D721Med (cell line): ENCODE measurements at regions not wholly inside any gene's neighbourhood (a gene's known extent, or its start where the extent isn't known, plus 50 kb on each side); places are given as distances from the start of the nearest gene placed in this dataset.

ENCODE experiments used
- DNase-seq: peaks from one replicate; pipeline ENCODE4 v3.0.0; 2011; ENCODE audit warnings: low spot score; ENCODE audit not compliant: insufficient read length
- FAIRE-seq: peaks from 2 replicates; lab custom pipeline; 2011; peaks lifted over from hg19 to GRCh38; lab: Jason Lieb, UNC
- CTCF ChIP-seq: IDR thresholded peaks from 2 replicates; pipeline ENCODE4 v1.5.1; 2012; ENCODE audit warnings: mild to moderate bottlenecking, control low read depth; ENCODE audit not compliant: insufficient read depth; ENCODE audit errors: missing control alignments

GRCh38 chr16:50497592-50497991 is 50.6 kb upstream of the NKD1 start:
- no peak for FAIRE-seq
- no peak for TF ChIP-seq CTCF
- no peak for DNase-seq

GRCh38 chr16:50496990-50497389 is 51.2 kb upstream of the NKD1 start:
- FAIRE-seq = no peak
- TF ChIP-seq CTCF = no peak
- DNase-seq = no peak

GRCh38 chr16:50495673-50496072 is 52.5 kb upstream of the NKD1 start:
- no peak for DNase-seq
- no peak for FAIRE-seq

GRCh38 chr16:50494501-50495491 is 53.4 kb upstream of the NKD1 start:
- no peak for TF ChIP-seq CTCF
- FAIRE-seq (no peak), DNase-seq (no peak)

More at GRCh38 chr16:50495673-50496072, 52.5 kb upstream of the NKD1 start:
- no peak for TF ChIP-seq CTCF

- no peak for TF ChIP-seq CTCF
- FAIRE-seq (no peak), DNase-seq (no peak)
Observed at GRCh38 chr16:50491516-50491915, 56.7 kb upstream of the NKD1 start.

- no peak for DNase-seq
- FAIRE-seq = no peak
- no peak for TF ChIP-seq CTCF
Observed at GRCh38 chr16:50490828-50491227, 57.4 kb upstream of the NKD1 start.

- no peak for TF ChIP-seq CTCF
- FAIRE-seq (no peak), DNase-seq (no peak)
Observed at GRCh38 chr16:50489182-50489581, 59.0 kb upstream of the NKD1 start.
